ENCODE measurements at regions not wholly inside any gene's neighbourhood (a gene's known extent, or its start where the extent isn't known, plus 50 kb on each side); places are given as distances from the start of the nearest gene placed in this dataset.
A peak's percentile ranks its signal among the peaks of the same experiment; 100 is the strongest.

DNA sequence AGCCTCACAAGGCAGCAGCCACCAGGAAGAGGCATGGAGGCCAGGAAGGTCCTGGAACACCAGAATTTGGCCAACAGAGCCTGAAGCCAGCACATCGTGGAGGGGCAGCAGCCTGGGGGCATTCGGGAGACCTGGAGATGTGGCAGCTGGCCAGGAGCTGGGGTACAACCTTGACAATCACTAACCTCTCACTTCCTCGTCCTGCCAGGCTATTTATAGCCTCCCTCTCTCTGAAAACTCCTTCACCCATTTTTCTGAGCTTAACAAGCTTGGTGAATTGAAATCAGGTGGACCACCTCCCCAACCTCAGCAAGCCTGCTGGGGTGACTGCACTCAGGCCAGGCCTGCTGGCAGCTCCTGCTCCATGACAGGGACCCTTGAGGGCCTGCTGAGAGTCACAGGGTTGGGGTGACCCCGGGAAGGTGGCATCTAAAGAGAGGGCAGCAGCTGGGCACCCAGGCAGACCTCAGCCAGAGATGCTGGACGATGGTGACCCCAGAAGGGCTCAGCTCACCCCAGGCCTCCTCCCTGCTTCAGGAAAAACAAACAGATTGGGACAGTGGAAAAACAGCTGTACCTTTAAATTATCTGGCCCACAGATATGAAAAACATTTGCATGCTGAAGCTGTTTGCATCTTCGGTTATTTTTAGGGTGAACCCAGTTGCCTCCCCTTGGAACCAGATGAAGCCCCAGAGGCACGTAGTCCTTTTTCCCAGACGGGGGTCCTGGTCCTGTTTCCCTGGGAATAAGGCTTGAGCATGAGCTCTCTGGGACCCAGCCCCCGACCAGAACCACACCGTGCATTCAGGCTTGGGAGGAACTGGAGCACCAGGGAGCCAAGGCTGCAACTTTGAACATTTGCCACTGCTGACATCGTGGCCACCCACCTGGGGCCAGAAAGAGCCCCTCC is 67.0 kb downstream of the PITPNM2 start:
- WGBS, 2 donors (ENCODE audit: extremely low coverage in 2 of 2, insufficient read length in 2 of 2, insufficient replicate concordance in 1 of 2) = no CpG with 5 or more reads among the region's 11 CpGs
- no peak for DNase-seq (ENCODE audit: low spot score)
- Histone ChIP-seq H3K9me3 (replicated peaks in 1 of 2; ENCODE audit: control insufficient read depth in 2 of 2, insufficient read depth in 1 of 2, low read depth in 1 of 2, low read length in 2 of 2) (no peaks in the 10 kb centered on the region), H3K4me3 (ENCODE audit: low read length in 2 of 2) (no peak overlapping the region), H3K14ac (ENCODE audit: low read length) (no peak overlapping the region), H3K23ac (ENCODE audit: low read depth, low read length, poor library complexity) (no peak overlapping the region), H3K4me2 (ENCODE audit: insufficient read depth, low read length, poor library complexity, severe bottlenecking) (no peak overlapping the region), H2BK5ac (ENCODE audit: low read length) (no peak overlapping the region), H2AK5ac (ENCODE audit: low read depth, low read length) (no peak overlapping the region), H3K4me1 (ENCODE audit: control insufficient read depth in 2 of 2, insufficient read depth in 1 of 2, low read depth in 1 of 2, low read length in 2 of 2) (peaks cover 0 to 4% of the 10 kb centered on the region in 2 donors), H3K4ac (ENCODE audit: low read length) (no peak overlapping the region), H2BK12ac (ENCODE audit: low read length) (no peak overlapping the region), H3K27me3 (ENCODE audit: control insufficient read depth in 3 of 3, insufficient read depth in 3 of 3, low read depth in 1 of 3, low read length in 3 of 3) (no peaks in the 10 kb centered on the region), H2AFZ (ENCODE audit: low read length) (no peak overlapping the region), H2BK120ac (ENCODE audit: low read depth, low read length) (no peak overlapping the region), H4K91ac (ENCODE audit: low read depth, low read length, poor library complexity) (no peak overlapping the region), H3K18ac (ENCODE audit: low read length) (peak overlapping the region; percentile 15), H3K36me3 (replicated peaks in 1 of 2; ENCODE audit: control insufficient read depth in 2 of 2, insufficient read depth in 2 of 2, low read length in 2 of 2) (no peaks in the 10 kb centered on the region), H4K8ac (ENCODE audit: low read depth, low read length) (no peak overlapping the region), H2BK15ac (ENCODE audit: low read length) (no peak overlapping the region), H3K9ac (ENCODE audit: low read depth, low read length, poor library complexity) (peak overlapping the region; percentile 18), H3K79me1 (ENCODE audit: low read depth, low read length) (no peaks in the 10 kb centered on the region), H3K27ac (replicated peaks; ENCODE audit: low read length) (no peak overlapping the region)

- H3K27me3 ChIP-seq (ENCODE audit: control insufficient read depth in 3 of 3, insufficient read depth in 3 of 3, low read depth in 1 of 3, low read length in 3 of 3) = no peaks in the 10 kb centered on the region
- no peak overlapping the region for H3K4me3 ChIP-seq (ENCODE audit: low read length in 2 of 2)
- no peaks in the 10 kb centered on the region for H3K79me1 ChIP-seq (ENCODE audit: low read depth, low read length)
- no peak overlapping the region for H4K91ac ChIP-seq (ENCODE audit: low read depth, low read length, poor library complexity)
- no peaks in the 10 kb centered on the region for H3K9me3 ChIP-seq (replicated peaks in 1 of 2; ENCODE audit: control insufficient read depth in 2 of 2, insufficient read depth in 1 of 2, low read depth in 1 of 2, low read length in 2 of 2)
- H2AFZ ChIP-seq (ENCODE audit: low read length) = no peak overlapping the region
- no peaks in the 10 kb centered on the region for H3K36me3 ChIP-seq (replicated peaks in 1 of 2; ENCODE audit: control insufficient read depth in 2 of 2, insufficient read depth in 2 of 2, low read length in 2 of 2)
- H2BK5ac ChIP-seq (ENCODE audit: low read length) = no peak overlapping the region
- H3K14ac ChIP-seq (ENCODE audit: low read length) = no peak overlapping the region
- H3K18ac ChIP-seq (ENCODE audit: low read length) = no peak overlapping the region
- no peak overlapping the region for H2BK15ac ChIP-seq (ENCODE audit: low read length)
- no peak overlapping the region for H2BK120ac ChIP-seq (ENCODE audit: low read depth, low read length)
- H4K8ac ChIP-seq (ENCODE audit: low read depth, low read length) = no peak overlapping the region
- no peak overlapping the region for H3K4ac ChIP-seq (ENCODE audit: low read length)
- H3K23ac ChIP-seq (ENCODE audit: low read depth, low read length, poor library complexity) = no peak overlapping the region
- no peak overlapping the region for H3K9ac ChIP-seq (ENCODE audit: low read depth, low read length, poor library complexity)
- H2AK5ac ChIP-seq (ENCODE audit: low read depth, low read length) = no peak overlapping the region
- WGBS, 2 donors (ENCODE audit: extremely low coverage in 2 of 2, insufficient read length in 2 of 2, insufficient replicate concordance in 1 of 2) = no CpG with 5 or more reads among the region's 4 CpGs
- no peak overlapping the region for H2BK12ac ChIP-seq (ENCODE audit: low read length)
- no peak for DNase-seq (ENCODE audit: low spot score)
- no peak overlapping the region for H3K27ac ChIP-seq (replicated peaks; ENCODE audit: low read length)
- no peak overlapping the region for H3K4me2 ChIP-seq (ENCODE audit: insufficient read depth, low read length, poor library complexity, severe bottlenecking)
- peaks cover 7% of the 10 kb centered on the region in 2 donors for H3K4me1 ChIP-seq (ENCODE audit: control insufficient read depth in 2 of 2, insufficient read depth in 1 of 2, low read depth in 1 of 2, low read length in 2 of 2)
Observed at GRCh38 chr12:123080634-123081033, 70.3 kb downstream of the PITPNM2 start.

- DNase-seq (ENCODE audit: low spot score) = no peak
- WGBS, 2 donors (ENCODE audit: extremely low coverage in 2 of 2, insufficient read length in 2 of 2, insufficient replicate concordance in 1 of 2) = no CpG with 5 or more reads among the region's 13 CpGs
Observed at GRCh38 chr12:123078531-123079155, 72.2 kb downstream of the PITPNM2 start.

GRCh38 chr12:123078120-123078465 is 72.8 kb downstream of the PITPNM2 start:
- H2BK120ac ChIP-seq (ENCODE audit: low read depth, low read length) = no peak overlapping the region
- no peak overlapping the region for H3K9ac ChIP-seq (ENCODE audit: low read depth, low read length, poor library complexity)
- H2BK12ac ChIP-seq (ENCODE audit: low read length) = no peak overlapping the region
- H2AK5ac ChIP-seq (ENCODE audit: low read depth, low read length) = no peak overlapping the region
- no peak overlapping the region for H2AFZ ChIP-seq (ENCODE audit: low read length)
- no peak for DNase-seq (ENCODE audit: low spot score)
- no peak overlapping the region for H3K4me2 ChIP-seq (ENCODE audit: insufficient read depth, low read length, poor library complexity, severe bottlenecking)
- no peak overlapping the region for H3K18ac ChIP-seq (ENCODE audit: low read length)
- peaks cover 0 to 1% of the 10 kb centered on the region in 2 donors for H3K9me3 ChIP-seq (replicated peaks in 1 of 2; ENCODE audit: control insufficient read depth in 2 of 2, insufficient read depth in 1 of 2, low read depth in 1 of 2, low read length in 2 of 2)
- H4K91ac ChIP-seq (ENCODE audit: low read depth, low read length, poor library complexity) = no peak overlapping the region
- H3K14ac ChIP-seq (ENCODE audit: low read length) = no peak overlapping the region
- no peaks in the 10 kb centered on the region for H3K36me3 ChIP-seq (replicated peaks in 1 of 2; ENCODE audit: control insufficient read depth in 2 of 2, insufficient read depth in 2 of 2, low read length in 2 of 2)
- no peaks in the 10 kb centered on the region for H3K79me1 ChIP-seq (ENCODE audit: low read depth, low read length)
- no peak overlapping the region for H2BK15ac ChIP-seq (ENCODE audit: low read length)
- H3K4me1 ChIP-seq (ENCODE audit: control insufficient read depth in 2 of 2, insufficient read depth in 1 of 2, low read depth in 1 of 2, low read length in 2 of 2) = peaks cover 12 to 14% of the 10 kb centered on the region in 2 donors
- H3K27me3 ChIP-seq (ENCODE audit: control insufficient read depth in 3 of 3, insufficient read depth in 3 of 3, low read depth in 1 of 3, low read length in 3 of 3) = no peaks in the 10 kb centered on the region
- H2BK5ac ChIP-seq (ENCODE audit: low read length) = no peak overlapping the region
- no CpG with 5 or more reads among the region's 12 CpGs for WGBS, 2 donors (ENCODE audit: extremely low coverage in 2 of 2, insufficient read length in 2 of 2, insufficient replicate concordance in 1 of 2)
- H3K4ac ChIP-seq (ENCODE audit: low read length) = no peak overlapping the region
- H3K4me3 ChIP-seq (ENCODE audit: low read length in 2 of 2) = no peak overlapping the region
- no peak overlapping the region for H3K27ac ChIP-seq (replicated peaks; ENCODE audit: low read length)
- no peak overlapping the region for H3K23ac ChIP-seq (ENCODE audit: low read depth, low read length, poor library complexity)
- H4K8ac ChIP-seq (ENCODE audit: low read depth, low read length) = no peak overlapping the region

More at GRCh38 chr12:123078531-123079155, 72.2 kb downstream of the PITPNM2 start:
- Histone ChIP-seq H2AFZ (ENCODE audit: low read length) (no peak overlapping the region), H3K4me2 (ENCODE audit: insufficient read depth, low read length, poor library complexity, severe bottlenecking) (no peak overlapping the region), H3K9ac (ENCODE audit: low read depth, low read length, poor library complexity) (no peak overlapping the region), H2BK15ac (ENCODE audit: low read length) (no peak overlapping the region), H3K36me3 (replicated peaks in 1 of 2; ENCODE audit: control insufficient read depth in 2 of 2, insufficient read depth in 2 of 2, low read length in 2 of 2) (no peaks in the 10 kb centered on the region), H3K23ac (ENCODE audit: low read depth, low read length, poor library complexity) (no peak overlapping the region), H3K4me1 (ENCODE audit: control insufficient read depth in 2 of 2, insufficient read depth in 1 of 2, low read depth in 1 of 2, low read length in 2 of 2) (peaks cover 12 to 14% of the 10 kb centered on the region in 2 donors), H3K79me1 (ENCODE audit: low read depth, low read length) (no peaks in the 10 kb centered on the region), H4K8ac (ENCODE audit: low read depth, low read length) (no peak overlapping the region), H2AK5ac (ENCODE audit: low read depth, low read length) (no peak overlapping the region), H3K4ac (ENCODE audit: low read length) (no peak overlapping the region), H3K4me3 (ENCODE audit: low read length in 2 of 2) (no peak overlapping the region), H3K18ac (ENCODE audit: low read length) (peak overlapping the region; percentile 32), H3K9me3 (replicated peaks in 1 of 2; ENCODE audit: control insufficient read depth in 2 of 2, insufficient read depth in 1 of 2, low read depth in 1 of 2, low read length in 2 of 2) (peaks cover 0 to 1% of the 10 kb centered on the region in 2 donors), H3K27ac (replicated peaks; ENCODE audit: low read length) (no peak overlapping the region), H3K27me3 (ENCODE audit: control insufficient read depth in 3 of 3, insufficient read depth in 3 of 3, low read depth in 1 of 3, low read length in 3 of 3) (no peaks in the 10 kb centered on the region), H2BK120ac (ENCODE audit: low read depth, low read length) (no peak overlapping the region), H2BK5ac (ENCODE audit: low read length) (peak overlapping the region; percentile 17), H3K14ac (ENCODE audit: low read length) (no peak overlapping the region), H2BK12ac (ENCODE audit: low read length) (peak overlapping the region; percentile 51), H4K91ac (ENCODE audit: low read depth, low read length, poor library complexity) (no peak overlapping the region)

Data from neuronal stem cell (in vitro differentiated cells).